OCI-LY7 (cell line): ENCODE measurements at regions not wholly inside any gene's neighbourhood (a gene's known extent, or its start where the extent isn't known, plus 50 kb on each side); places are given as distances from the start of the nearest gene placed in this dataset.

Source experiments
- BruUV-seq: library from RNA; stranded (reverse); fragments of 400-500 nt; replicated peaks from 2 replicates; lab custom pipeline; 2021; lab: Mats Ljungman, UMichigan
- CTCF ChIA-PET: fragments of 300-600 bp; sonication (Branson Sonifier 250); formaldehyde crosslinking; loops from one replicate; lab custom pipeline; 2022; ENCODE audit warnings: antibody characterized with exemption; ENCODE audit not compliant: unreplicated experiment; lab: Charles Lee
- POLR2A ChIA-PET: fragments of 300-600 bp; sonication (Branson Sonifier 250); formaldehyde crosslinking; loops from one replicate; lab custom pipeline; 2022; ENCODE audit warnings: antibody characterized with exemption; lab: Charles Lee
- DNase-seq: peaks from one replicate; pipeline ENCODE4 v3.0.0-alpha.2; 2015; ENCODE audit warnings: low spot score
- H2AFZ ChIP-seq: fragments of 200-600 bp; sonication (generic), shearing (Covaris generic); 2 replicates; pipeline ENCODE4 v1.6.1; 2014; ENCODE audit warnings: mild to moderate bottlenecking, antibody characterized with exemption, low read length, moderate library complexity
- H3K27ac ChIP-seq: fragments of 200-600 bp; sonication (generic); 2 replicates; pipeline ENCODE4 v1.5.1; 2014; ENCODE audit warnings: mixed run types, low read depth, mild to moderate bottlenecking, moderate library complexity, low read length, inconsistent platforms; ENCODE audit not compliant: poor library complexity, severe bottlenecking
- H3K36me3 ChIP-seq: fragments of 200-600 bp; sonication (generic); 2 replicates; pipeline ENCODE4 v1.6.1; 2014; ENCODE audit warnings: mild to moderate bottlenecking, antibody characterized with exemption, low read length, moderate library complexity, mixed read lengths; ENCODE audit not compliant: insufficient read depth
- H3K4me1 ChIP-seq: fragments of 200-600 bp; sonication (generic); 2 replicates; pipeline ENCODE4 v1.5.1; 2014; ENCODE audit warnings: mild to moderate bottlenecking, low read length; ENCODE audit not compliant: insufficient read depth, poor library complexity, severe bottlenecking
- H3K4me2 ChIP-seq: fragments of 200-600 bp; sonication (generic); 2 replicates; pipeline ENCODE4 v1.6.1; 2014; ENCODE audit warnings: mild to moderate bottlenecking, low read length
- H3K4me3 ChIP-seq: fragments of 200-600 bp; sonication (generic); 2 replicates; pipeline ENCODE4 v1.5.1; 2014; ENCODE audit warnings: mild to moderate bottlenecking, low read depth, low read length; ENCODE audit not compliant: poor library complexity, severe bottlenecking
- H3K79me2 ChIP-seq: fragments of 200-600 bp; sonication (generic); 2 replicates; pipeline ENCODE4 v1.6.1; 2016; ENCODE audit warnings: low read depth, mild to moderate bottlenecking, low read length, moderate library complexity, mixed read lengths; ENCODE audit not compliant: insufficient read depth
- H3K9me2 ChIP-seq: fragments of 200-600 bp; sonication (generic); 2 replicates; pipeline ENCODE4 v1.6.1; 2016; ENCODE audit warnings: mild to moderate bottlenecking, low read length, mixed read lengths; ENCODE audit not compliant: insufficient read depth
- H3K9me3 ChIP-seq: fragments of 200-600 bp; sonication (generic); 2 replicates; pipeline ENCODE4 v1.6.1; 2014; ENCODE audit warnings: mild to moderate bottlenecking, mixed run types, low read length, mixed read lengths
- H4K20me1 ChIP-seq: fragments of 200-600 bp; sonication (generic); 2 replicates; pipeline ENCODE4 v1.6.1; 2014; ENCODE audit warnings: mild to moderate bottlenecking, antibody characterized with exemption, low read length, moderate library complexity, mixed read lengths; ENCODE audit not compliant: insufficient read depth
- EZH2phosphoT487 ChIP-seq: fragments of 200-600 bp; sonication (generic); IDR thresholded peaks from 2 replicates; pipeline ENCODE4 v1.6.1; 2018; ENCODE audit warnings: low read depth, borderline replicate concordance, mild to moderate bottlenecking, mixed run types, antibody characterized with exemption, low read length, moderate library complexity, mixed read lengths
- intact Hi-C: fragments of 100-400 bp; cut with micrococcal nuclease; formaldehyde crosslinking; loops from one replicate; pipeline ENCODE4 v1.10.0; 2022; ENCODE audit not compliant: unreplicated experiment
- TF ChIP-seq, protein P1 (sequence below): fragments of 200-600 bp; sonication (generic); conservative IDR thresholded peaks from 2 replicates; pipeline ENCODE4 v1.5.1; 2014; ENCODE audit warnings: mild to moderate bottlenecking, antibody characterized with exemption, low read length, moderate library complexity, mixed read lengths

DNA sequence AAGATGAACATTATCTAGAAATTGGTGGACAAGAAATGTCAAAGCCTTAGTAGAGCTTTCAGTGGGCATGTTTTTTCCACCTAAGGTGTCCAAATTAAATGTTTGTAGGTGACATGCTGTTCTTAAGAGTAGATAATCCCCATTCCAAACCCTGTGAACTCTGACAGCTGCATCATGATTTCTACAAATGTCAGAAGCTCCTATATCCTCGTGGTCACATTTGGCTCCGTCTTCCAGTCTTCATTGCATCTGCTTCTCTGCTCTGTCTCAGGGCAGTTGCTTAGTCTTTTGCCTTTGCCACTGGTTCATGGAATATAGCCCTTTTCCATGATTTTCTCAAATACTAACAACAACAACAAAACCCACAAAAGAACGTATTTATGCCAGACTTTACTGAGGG lies 234.5 kb downstream of the DLEU7 start:
- no peak overlapping the region for H2AFZ ChIP-seq
- BruUV-seq, result no TSS peak
- peaks cover 20% of the 10 kb centered on the region for H3K4me1 ChIP-seq
- CTCF ChIA-PET, result no interaction called here
- POLR2A ChIA-PET, result interaction anchor here (0.6 kb wide), 1 partner anchor 16 kb away, joined by 3 read pairs; no protein-coding TSS in a partner anchor
- H3K27ac ChIP-seq, result no peak overlapping the region
- no peaks in the 10 kb centered on the region for H3K9me2 ChIP-seq
- H3K4me3 ChIP-seq, result no peak overlapping the region
- no peaks in the 10 kb centered on the region for H3K36me3 ChIP-seq
- intact Hi-C loops, result no loop called here
- no peak overlapping the region for H3K4me2 ChIP-seq
- no peak for DNase-seq
- TF ChIP-seq, protein P1, sequence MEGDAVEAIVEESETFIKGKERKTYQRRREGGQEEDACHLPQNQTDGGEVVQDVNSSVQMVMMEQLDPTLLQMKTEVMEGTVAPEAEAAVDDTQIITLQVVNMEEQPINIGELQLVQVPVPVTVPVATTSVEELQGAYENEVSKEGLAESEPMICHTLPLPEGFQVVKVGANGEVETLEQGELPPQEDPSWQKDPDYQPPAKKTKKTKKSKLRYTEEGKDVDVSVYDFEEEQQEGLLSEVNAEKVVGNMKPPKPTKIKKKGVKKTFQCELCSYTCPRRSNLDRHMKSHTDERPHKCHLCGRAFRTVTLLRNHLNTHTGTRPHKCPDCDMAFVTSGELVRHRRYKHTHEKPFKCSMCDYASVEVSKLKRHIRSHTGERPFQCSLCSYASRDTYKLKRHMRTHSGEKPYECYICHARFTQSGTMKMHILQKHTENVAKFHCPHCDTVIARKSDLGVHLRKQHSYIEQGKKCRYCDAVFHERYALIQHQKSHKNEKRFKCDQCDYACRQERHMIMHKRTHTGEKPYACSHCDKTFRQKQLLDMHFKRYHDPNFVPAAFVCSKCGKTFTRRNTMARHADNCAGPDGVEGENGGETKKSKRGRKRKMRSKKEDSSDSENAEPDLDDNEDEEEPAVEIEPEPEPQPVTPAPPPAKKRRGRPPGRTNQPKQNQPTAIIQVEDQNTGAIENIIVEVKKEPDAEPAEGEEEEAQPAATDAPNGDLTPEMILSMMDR, result no peak
- no peak for TF ChIP-seq EZH2phosphoT487
- H3K79me2 ChIP-seq, result no peaks in the 10 kb centered on the region
- H4K20me1 ChIP-seq, result no peaks in the 10 kb centered on the region
- H3K9me3 ChIP-seq, result no peaks in the 10 kb centered on the region

DNA sequence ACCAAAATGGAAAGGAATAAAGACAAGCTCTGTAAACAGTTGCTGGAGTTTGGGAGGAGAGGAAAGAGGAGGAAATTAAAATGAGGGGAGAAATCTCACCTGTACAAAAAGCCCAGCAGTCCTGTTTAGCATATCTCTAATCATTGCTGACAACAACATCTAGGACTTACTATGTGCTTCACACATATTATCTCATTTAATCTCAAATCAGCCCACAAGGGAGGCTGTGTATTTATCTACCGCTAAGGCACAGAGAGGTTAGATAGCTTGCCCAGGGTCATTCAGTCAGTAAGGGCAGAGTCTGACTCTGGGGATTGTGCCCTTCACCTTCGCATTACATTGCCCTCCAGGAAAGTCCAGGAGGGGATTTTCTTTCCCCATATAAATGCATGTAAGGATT lies 233.3 kb downstream of the DLEU7 start:
- Histone ChIP-seq H3K36me3 (no peaks in the 10 kb centered on the region), H4K20me1 (no peaks in the 10 kb centered on the region), H2AFZ (no peak overlapping the region), H3K4me2 (no peak overlapping the region), H3K79me2 (no peaks in the 10 kb centered on the region), H3K4me3 (no peak overlapping the region), H3K27ac (no peak overlapping the region), H3K9me2 (no peaks in the 10 kb centered on the region), H3K9me3 (no peaks in the 10 kb centered on the region), H3K4me1 (peaks cover 20% of the 10 kb centered on the region)
- no TSS peak for BruUV-seq
- TF ChIP-seq, protein P1, result no peak
- TF ChIP-seq EZH2phosphoT487, result no peak
- ChIA-PET CTCF (no interaction called here), POLR2A (no interaction called here)
- intact Hi-C loops, result no loop called here
- no peak for DNase-seq

DNA sequence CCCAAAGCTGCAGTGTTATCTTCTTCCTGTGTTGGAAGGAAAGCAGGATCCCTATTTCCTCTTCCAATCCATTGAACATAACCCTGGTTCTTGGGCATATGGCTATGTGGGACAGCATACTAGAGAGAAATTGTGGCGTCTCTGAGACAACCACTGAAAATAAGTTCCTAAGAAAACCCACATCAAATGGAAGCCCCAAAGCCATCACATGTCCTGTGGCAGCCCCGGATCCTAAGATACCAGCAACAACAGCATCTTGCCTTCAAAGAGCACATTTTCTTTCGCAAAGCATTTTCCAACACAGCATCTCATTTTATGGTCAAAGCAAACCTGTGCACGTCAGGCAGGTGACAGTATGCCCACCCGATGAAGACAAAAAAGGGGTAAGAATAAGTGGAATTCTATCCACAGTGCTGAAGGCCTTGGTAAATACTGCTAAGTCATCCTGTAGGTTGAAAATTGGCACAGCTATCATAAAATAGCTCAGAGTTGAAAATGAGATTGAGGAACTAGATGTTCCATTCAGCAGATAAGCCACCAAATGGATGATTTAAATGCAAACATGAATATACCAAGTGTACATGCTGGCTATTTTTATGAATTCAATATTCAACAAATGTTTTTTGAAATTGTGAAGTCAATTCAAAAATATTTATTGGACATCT lies 232.2 kb downstream of the DLEU7 start:
- ChIA-PET CTCF (no interaction called here), POLR2A (no interaction called here)
- no peak for TF ChIP-seq EZH2phosphoT487
- TF ChIP-seq, protein P1, result no peak
- DNase-seq, result no peak
- no peaks in the 10 kb centered on the region for H4K20me1 ChIP-seq
- H3K9me3 ChIP-seq, result no peaks in the 10 kb centered on the region
- intact Hi-C loops, result no loop called here
- H3K4me3 ChIP-seq, result no peak overlapping the region
- H3K79me2 ChIP-seq, result no peaks in the 10 kb centered on the region
- H3K9me2 ChIP-seq, result no peaks in the 10 kb centered on the region
- no TSS peak for BruUV-seq
- H3K36me3 ChIP-seq, result no peaks in the 10 kb centered on the region
- no peak overlapping the region for H3K27ac ChIP-seq
- no peak overlapping the region for H3K4me2 ChIP-seq
- peaks cover 20% of the 10 kb centered on the region for H3K4me1 ChIP-seq
- H2AFZ ChIP-seq, result peak overlapping the region; percentile 27; the same call in 1 of the 2 replicates
